GM23248 (cell line): ENCODE measurements at regions not wholly inside any gene's neighbourhood (a gene's known extent, or its start where the extent isn't known, plus 50 kb on each side); places are given as distances from the start of the nearest gene placed in this dataset.

Source experiments
- EZH2 ChIP-seq: fragments of 200-600 bp; sonication (generic); IDR thresholded peaks from 2 replicates; pipeline ENCODE4 v1.6.1; 2018; ENCODE audit warnings: antibody characterized with exemption, mild to moderate bottlenecking; ENCODE audit not compliant: insufficient read depth, poor library complexity, severe bottlenecking
- EZH2phosphoT487 ChIP-seq: fragments of 200-600 bp; sonication (generic); IDR thresholded peaks from 2 replicates; pipeline ENCODE4 v1.6.1; 2018; ENCODE audit warnings: antibody characterized with exemption, moderate library complexity, mild to moderate bottlenecking, low read depth; ENCODE audit not compliant: insufficient read depth

- TF ChIP-seq EZH2 (no peak), EZH2phosphoT487 (no peak)
Measured at GRCh38 chr14:66045572-66046021, 440.6 kb upstream of the CCDC196 start.
